ENCODE measurements at regions not wholly inside any gene's neighbourhood (a gene's known extent, or its start where the extent isn't known, plus 50 kb on each side); places are given as distances from the start of the nearest gene placed in this dataset.

DNA sequence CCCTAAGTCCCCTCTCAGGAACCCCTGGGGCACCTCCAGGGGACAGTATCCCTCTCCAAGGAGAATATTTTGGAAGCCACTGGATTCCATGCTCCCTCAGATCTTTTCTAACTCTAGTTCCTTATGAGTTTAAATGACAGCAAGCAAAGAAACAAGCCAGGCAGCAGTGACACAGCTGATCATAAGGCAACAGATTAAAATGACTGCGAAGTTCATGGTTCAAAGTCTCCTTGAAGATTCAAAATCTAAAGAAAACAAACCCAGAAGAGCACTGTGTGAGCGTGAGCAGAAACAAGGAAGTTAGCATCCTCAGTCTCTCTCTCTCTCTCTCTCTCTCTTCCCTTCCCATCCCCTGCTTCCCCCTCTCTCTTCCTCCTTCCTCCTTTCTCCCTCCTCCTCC, 316.7 kb upstream of the SLC30A5 start (continued):
- TF ChIP-seq, protein P1, sequence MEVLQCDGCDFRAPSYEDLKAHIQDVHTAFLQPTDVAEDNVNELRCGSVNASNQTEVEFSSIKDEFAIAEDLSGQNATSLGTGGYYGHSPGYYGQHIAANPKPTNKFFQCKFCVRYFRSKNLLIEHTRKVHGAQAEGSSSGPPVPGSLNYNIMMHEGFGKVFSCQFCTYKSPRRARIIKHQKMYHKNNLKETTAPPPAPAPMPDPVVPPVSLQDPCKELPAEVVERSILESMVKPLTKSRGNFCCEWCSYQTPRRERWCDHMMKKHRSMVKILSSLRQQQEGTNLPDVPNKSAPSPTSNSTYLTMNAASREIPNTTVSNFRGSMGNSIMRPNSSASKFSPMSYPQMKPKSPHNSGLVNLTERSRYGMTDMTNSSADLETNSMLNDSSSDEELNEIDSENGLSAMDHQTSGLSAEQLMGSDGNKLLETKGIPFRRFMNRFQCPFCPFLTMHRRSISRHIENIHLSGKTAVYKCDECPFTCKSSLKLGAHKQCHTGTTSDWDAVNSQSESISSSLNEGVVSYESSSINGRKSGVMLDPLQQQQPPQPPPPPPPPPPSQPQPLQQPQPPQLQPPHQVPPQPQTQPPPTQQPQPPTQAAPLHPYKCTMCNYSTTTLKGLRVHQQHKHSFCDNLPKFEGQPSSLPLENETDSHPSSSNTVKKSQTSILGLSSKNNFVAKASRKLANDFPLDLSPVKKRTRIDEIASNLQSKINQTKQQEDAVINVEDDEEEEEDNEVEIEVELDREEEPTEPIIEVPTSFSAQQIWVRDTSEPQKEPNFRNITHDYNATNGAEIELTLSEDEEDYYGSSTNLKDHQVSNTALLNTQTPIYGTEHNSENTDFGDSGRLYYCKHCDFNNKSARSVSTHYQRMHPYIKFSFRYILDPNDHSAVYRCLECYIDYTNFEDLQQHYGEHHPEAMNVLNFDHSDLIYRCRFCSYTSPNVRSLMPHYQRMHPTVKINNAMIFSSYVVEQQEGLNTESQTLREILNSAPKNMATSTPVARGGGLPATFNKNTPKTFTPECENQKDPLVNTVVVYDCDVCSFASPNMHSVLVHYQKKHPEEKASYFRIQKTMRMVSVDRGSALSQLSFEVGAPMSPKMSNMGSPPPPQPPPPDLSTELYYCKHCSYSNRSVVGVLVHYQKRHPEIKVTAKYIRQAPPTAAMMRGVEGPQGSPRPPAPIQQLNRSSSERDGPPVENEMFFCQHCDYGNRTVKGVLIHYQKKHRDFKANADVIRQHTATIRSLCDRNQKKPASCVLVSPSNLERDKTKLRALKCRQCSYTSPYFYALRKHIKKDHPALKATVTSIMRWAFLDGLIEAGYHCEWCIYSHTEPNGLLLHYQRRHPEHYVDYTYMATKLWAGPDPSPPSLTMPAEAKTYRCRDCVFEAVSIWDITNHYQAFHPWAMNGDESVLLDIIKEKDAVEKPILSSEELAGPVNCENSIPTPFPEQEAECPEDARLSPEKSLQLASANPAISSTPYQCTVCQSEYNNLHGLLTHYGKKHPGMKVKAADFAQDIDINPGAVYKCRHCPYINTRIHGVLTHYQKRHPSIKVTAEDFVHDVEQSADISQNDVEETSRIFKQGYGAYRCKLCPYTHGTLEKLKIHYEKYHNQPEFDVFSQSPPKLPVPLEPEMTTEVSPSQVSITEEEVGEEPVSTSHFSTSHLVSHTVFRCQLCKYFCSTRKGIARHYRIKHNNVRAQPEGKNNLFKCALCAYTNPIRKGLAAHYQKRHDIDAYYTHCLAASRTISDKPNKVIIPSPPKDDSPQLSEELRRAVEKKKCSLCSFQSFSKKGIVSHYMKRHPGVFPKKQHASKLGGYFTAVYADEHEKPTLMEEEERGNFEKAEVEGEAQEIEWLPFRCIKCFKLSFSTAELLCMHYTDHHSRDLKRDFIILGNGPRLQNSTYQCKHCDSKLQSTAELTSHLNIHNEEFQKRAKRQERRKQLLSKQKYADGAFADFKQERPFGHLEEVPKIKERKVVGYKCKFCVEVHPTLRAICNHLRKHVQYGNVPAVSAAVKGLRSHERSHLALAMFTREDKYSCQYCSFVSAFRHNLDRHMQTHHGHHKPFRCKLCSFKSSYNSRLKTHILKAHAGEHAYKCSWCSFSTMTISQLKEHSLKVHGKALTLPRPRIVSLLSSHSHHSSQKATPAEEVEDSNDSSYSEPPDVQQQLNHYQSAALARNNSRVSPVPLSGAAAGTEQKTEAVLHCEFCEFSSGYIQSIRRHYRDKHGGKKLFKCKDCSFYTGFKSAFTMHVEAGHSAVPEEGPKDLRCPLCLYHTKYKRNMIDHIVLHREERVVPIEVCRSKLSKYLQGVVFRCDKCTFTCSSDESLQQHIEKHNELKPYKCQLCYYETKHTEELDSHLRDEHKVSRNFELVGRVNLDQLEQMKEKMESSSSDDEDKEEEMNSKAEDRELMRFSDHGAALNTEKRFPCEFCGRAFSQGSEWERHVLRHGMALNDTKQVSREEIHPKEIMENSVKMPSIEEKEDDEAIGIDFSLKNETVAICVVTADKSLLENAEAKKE (CRISPR knock-in tag; IDR thresholded peaks at IDR 0.05), result no peak
- TF ChIP-seq, protein P2, sequence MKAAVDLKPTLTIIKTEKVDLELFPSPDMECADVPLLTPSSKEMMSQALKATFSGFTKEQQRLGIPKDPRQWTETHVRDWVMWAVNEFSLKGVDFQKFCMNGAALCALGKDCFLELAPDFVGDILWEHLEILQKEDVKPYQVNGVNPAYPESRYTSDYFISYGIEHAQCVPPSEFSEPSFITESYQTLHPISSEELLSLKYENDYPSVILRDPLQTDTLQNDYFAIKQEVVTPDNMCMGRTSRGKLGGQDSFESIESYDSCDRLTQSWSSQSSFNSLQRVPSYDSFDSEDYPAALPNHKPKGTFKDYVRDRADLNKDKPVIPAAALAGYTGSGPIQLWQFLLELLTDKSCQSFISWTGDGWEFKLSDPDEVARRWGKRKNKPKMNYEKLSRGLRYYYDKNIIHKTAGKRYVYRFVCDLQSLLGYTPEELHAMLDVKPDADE (IDR thresholded peaks at IDR 0.05), result no peak
- no peak for TF ChIP-seq ZNF331 (CRISPR knock-in tag; IDR thresholded peaks at IDR 0.05; ENCODE audit: low read depth)
- TF ChIP-seq, protein P3, sequence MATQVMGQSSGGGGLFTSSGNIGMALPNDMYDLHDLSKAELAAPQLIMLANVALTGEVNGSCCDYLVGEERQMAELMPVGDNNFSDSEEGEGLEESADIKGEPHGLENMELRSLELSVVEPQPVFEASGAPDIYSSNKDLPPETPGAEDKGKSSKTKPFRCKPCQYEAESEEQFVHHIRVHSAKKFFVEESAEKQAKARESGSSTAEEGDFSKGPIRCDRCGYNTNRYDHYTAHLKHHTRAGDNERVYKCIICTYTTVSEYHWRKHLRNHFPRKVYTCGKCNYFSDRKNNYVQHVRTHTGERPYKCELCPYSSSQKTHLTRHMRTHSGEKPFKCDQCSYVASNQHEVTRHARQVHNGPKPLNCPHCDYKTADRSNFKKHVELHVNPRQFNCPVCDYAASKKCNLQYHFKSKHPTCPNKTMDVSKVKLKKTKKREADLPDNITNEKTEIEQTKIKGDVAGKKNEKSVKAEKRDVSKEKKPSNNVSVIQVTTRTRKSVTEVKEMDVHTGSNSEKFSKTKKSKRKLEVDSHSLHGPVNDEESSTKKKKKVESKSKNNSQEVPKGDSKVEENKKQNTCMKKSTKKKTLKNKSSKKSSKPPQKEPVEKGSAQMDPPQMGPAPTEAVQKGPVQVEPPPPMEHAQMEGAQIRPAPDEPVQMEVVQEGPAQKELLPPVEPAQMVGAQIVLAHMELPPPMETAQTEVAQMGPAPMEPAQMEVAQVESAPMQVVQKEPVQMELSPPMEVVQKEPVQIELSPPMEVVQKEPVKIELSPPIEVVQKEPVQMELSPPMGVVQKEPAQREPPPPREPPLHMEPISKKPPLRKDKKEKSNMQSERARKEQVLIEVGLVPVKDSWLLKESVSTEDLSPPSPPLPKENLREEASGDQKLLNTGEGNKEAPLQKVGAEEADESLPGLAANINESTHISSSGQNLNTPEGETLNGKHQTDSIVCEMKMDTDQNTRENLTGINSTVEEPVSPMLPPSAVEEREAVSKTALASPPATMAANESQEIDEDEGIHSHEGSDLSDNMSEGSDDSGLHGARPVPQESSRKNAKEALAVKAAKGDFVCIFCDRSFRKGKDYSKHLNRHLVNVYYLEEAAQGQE (IDR thresholded peaks at IDR 0.05; ENCODE audit: unreplicated experiment), result no peak
- TF ChIP-seq, protein P4, sequence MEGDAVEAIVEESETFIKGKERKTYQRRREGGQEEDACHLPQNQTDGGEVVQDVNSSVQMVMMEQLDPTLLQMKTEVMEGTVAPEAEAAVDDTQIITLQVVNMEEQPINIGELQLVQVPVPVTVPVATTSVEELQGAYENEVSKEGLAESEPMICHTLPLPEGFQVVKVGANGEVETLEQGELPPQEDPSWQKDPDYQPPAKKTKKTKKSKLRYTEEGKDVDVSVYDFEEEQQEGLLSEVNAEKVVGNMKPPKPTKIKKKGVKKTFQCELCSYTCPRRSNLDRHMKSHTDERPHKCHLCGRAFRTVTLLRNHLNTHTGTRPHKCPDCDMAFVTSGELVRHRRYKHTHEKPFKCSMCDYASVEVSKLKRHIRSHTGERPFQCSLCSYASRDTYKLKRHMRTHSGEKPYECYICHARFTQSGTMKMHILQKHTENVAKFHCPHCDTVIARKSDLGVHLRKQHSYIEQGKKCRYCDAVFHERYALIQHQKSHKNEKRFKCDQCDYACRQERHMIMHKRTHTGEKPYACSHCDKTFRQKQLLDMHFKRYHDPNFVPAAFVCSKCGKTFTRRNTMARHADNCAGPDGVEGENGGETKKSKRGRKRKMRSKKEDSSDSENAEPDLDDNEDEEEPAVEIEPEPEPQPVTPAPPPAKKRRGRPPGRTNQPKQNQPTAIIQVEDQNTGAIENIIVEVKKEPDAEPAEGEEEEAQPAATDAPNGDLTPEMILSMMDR (conservative IDR thresholded peaks at IDR 0.05; ENCODE audit: low read depth in 2 of 2), result no peak
- no peak for TF ChIP-seq CREB1 (CRISPR knock-in tag; IDR thresholded peaks at IDR 0.05; ENCODE audit: low read depth)
- TF ChIP-seq JUNB (IDR thresholded peaks at IDR 0.05; ENCODE audit: unreplicated experiment), result no peak

Measured in GM23338 (cell line).